ENCODE measurements at regions not wholly inside any gene's neighbourhood (a gene's known extent, or its start where the extent isn't known, plus 50 kb on each side); places are given as distances from the start of the nearest gene placed in this dataset.

- TF ChIP-seq POLR2A (IDR thresholded peaks at IDR 0.05; ENCODE audit: low read length), result no peak
- TF ChIP-seq GATA1 (IDR thresholded peaks at IDR 0.05; ENCODE audit: low read depth, low read length), result no peak
Observed at GRCh38 chrX:113202601-113203000, 362.0 kb upstream of the AMOT start.

Data from erythroblast (primary cell).